ENCODE measurements at regions not wholly inside any gene's neighbourhood (a gene's known extent, or its start where the extent isn't known, plus 50 kb on each side); places are given as distances from the start of the nearest gene placed in this dataset.
"Not testable (repeated sequence)": the region's sequence is repeated elsewhere in the genome, so short reads cannot be mapped to it uniquely, and the experiment has no call there.

DNA sequence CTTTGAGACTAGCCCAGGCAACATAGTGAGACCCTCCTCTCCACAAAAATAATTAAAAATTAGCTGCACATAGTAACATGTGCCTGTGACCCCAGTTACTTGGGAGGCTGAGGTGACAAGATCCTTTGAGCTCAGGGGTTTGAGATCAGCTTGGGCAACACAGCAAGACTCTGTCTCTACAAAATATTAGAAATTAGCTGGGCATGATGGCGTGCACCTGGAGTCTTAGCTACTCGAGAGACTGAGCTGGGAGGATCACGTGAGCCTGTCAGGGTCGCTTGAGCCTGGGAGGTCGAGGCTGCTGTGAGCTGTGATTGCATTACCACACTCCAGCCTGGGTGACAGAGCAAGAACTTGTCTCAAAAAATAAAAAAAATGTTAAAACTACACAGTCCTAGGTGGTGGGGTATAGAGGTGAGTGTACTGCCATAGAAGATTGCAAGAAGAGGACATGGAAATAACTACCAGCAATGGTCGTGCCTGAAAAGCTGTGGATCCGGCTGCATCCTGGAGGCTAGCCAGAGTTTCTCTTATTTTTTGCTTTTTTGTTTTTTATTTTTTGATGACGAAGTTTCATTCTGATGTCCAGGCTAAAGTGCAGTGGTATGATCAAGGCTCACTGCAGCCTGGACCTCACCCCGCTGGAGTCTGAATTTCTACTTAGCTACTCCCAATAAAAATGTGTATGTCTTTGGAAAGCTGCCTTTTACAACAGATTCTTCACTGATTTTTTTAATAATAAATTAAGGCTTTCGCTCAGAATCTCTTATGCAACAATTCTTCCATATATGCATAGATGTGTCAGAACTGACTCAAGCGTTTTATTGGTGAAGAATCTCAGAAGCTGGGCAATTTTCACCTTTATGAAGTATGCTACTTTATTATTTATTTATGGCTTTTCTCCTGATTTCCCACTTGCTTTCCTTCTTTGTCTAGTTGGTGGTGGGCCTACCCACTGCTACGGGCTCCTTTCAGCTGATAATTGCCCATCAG, 393.8 kb downstream of the TSHZ3 start:
- no peak overlapping the region for H3K9ac ChIP-seq (ENCODE audit: insufficient read depth, low read length, poor library complexity, severe bottlenecking)
- H3K4me2 ChIP-seq (replicated peaks; ENCODE audit: extremely low read depth, low read length, poor library complexity, severe bottlenecking) = no peak overlapping the region
- no peaks in the 10 kb centered on the region for H4K20me1 ChIP-seq (ENCODE audit: insufficient read depth, low read length)
- no peaks in the 10 kb centered on the region for H3K9me3 ChIP-seq (replicated peaks in 1 of 2; ENCODE audit: control insufficient read depth in 1 of 2, insufficient read depth in 1 of 2, low read length in 2 of 2)
- Mint-ChIP-seq H3K4me1 (no peaks in the 10 kb centered on the region), H3K27me3 (ENCODE audit: low read depth in 3 of 3) (peaks cover 0 to 6% (median 3%) of the 10 kb centered on the region in 3 donors), H3K36me3 (no peaks in the 10 kb centered on the region), H3K4me3 (peak overlapping the region in 1 of 2 donors; percentile 32), H3K27ac (no peak overlapping the region), H3K9me3 (peaks cover 0 to 4% (median 2%) of the 10 kb centered on the region in 7 donors)
- no peak overlapping the region for H3K27ac ChIP-seq (ENCODE audit: low read depth in 1 of 2, low read length in 2 of 2)
- H2AFZ ChIP-seq (ENCODE audit: insufficient read depth, low read depth, low read length, poor library complexity, severe bottlenecking) = no peak overlapping the region
- H3K4me1 ChIP-seq (ENCODE audit: control insufficient read depth in 1 of 2, insufficient read depth in 2 of 2, low read length in 2 of 2) = no peaks in the 10 kb centered on the region
- intact Hi-C loops (cut with micrococcal nuclease) = no loop called here
- no peak for DNase-seq
- WGBS (ENCODE audit: insufficient coverage) = 98% methylated on average over 6 of the region's 12 CpGs
- H3K79me2 ChIP-seq (ENCODE audit: insufficient read depth, low read length) = no peaks in the 10 kb centered on the region
- H3K27me3 ChIP-seq (ENCODE audit: control insufficient read depth in 2 of 2, insufficient read depth in 2 of 2, low read length in 2 of 2) = peaks cover 0 to 3% of the 10 kb centered on the region in 2 donors
- no peaks in the 10 kb centered on the region for H3K36me3 ChIP-seq (replicated peaks in 1 of 2; ENCODE audit: control insufficient read depth in 1 of 2, insufficient read depth in 2 of 2, low read length in 2 of 2)
- H3K4me3 ChIP-seq (replicated peaks in 1 of 3; ENCODE audit: low read depth in 2 of 3, low read length in 3 of 3) = no peak overlapping the region
- TF ChIP-seq, protein P1, sequence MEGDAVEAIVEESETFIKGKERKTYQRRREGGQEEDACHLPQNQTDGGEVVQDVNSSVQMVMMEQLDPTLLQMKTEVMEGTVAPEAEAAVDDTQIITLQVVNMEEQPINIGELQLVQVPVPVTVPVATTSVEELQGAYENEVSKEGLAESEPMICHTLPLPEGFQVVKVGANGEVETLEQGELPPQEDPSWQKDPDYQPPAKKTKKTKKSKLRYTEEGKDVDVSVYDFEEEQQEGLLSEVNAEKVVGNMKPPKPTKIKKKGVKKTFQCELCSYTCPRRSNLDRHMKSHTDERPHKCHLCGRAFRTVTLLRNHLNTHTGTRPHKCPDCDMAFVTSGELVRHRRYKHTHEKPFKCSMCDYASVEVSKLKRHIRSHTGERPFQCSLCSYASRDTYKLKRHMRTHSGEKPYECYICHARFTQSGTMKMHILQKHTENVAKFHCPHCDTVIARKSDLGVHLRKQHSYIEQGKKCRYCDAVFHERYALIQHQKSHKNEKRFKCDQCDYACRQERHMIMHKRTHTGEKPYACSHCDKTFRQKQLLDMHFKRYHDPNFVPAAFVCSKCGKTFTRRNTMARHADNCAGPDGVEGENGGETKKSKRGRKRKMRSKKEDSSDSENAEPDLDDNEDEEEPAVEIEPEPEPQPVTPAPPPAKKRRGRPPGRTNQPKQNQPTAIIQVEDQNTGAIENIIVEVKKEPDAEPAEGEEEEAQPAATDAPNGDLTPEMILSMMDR (IDR thresholded peaks at IDR 0.05) = no peak

DNA sequence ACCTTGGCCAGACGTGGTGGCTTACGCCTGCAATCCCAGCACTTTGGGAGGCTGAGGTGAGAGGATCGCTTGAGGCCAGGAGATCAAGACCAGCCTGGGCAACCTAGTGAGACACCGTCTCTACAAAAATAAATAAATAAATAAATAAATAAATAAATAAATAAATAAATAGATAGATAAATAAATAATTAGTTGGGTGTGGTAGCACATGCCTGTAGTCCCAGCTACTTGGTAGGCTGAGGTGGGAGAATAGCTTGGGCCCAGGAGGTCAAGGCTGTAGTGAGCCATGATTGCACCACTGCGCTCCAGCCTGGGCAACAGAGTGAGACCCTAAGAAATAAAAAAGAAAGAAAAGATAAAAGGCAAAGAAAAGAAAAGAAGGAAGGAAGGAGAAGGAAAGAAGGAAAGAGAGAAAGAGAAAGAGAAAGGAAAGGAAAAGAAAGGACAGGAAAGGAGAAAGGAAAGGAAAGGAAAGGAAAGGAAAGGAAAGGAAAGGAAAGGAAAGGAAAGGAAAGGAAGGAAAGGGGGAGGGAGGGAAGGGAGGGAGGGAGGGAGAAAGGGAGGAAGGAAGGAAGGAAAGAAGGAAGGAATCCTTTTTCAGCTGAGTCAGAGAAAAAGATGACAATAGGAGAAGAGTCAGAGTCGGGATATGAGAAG, 404.8 kb downstream of the TSHZ3 start:
- intact Hi-C loops (cut with micrococcal nuclease); H3K9ac ChIP-seq (ENCODE audit: insufficient read depth, low read length, poor library complexity, severe bottlenecking): not testable (repeated sequence)

More for the DNA sequence above, 404.8 kb downstream of the TSHZ3 start:
- H3K9me3 ChIP-seq (replicated peaks in 1 of 2; ENCODE audit: control insufficient read depth in 1 of 2, insufficient read depth in 1 of 2, low read length in 2 of 2); H3K27me3 ChIP-seq (ENCODE audit: control insufficient read depth in 2 of 2, insufficient read depth in 2 of 2, low read length in 2 of 2); H3K36me3 Mint-ChIP-seq; H3K9me3 Mint-ChIP-seq; H3K4me1 ChIP-seq (ENCODE audit: control insufficient read depth in 1 of 2, insufficient read depth in 2 of 2, low read length in 2 of 2); H2AFZ ChIP-seq (ENCODE audit: insufficient read depth, low read depth, low read length, poor library complexity, severe bottlenecking); H3K27ac ChIP-seq (ENCODE audit: low read depth in 1 of 2, low read length in 2 of 2); H3K4me2 ChIP-seq (replicated peaks; ENCODE audit: extremely low read depth, low read length, poor library complexity, severe bottlenecking); H3K27ac Mint-ChIP-seq; H3K79me2 ChIP-seq (ENCODE audit: insufficient read depth, low read length); DNase-seq; H3K36me3 ChIP-seq (replicated peaks in 1 of 2; ENCODE audit: control insufficient read depth in 1 of 2, insufficient read depth in 2 of 2, low read length in 2 of 2); H4K20me1 ChIP-seq (ENCODE audit: insufficient read depth, low read length); H3K27me3 Mint-ChIP-seq (ENCODE audit: low read depth in 3 of 3); H3K4me3 ChIP-seq (replicated peaks in 1 of 3; ENCODE audit: low read depth in 2 of 3, low read length in 3 of 3); H3K4me3 Mint-ChIP-seq; H3K4me1 Mint-ChIP-seq: not testable (repeated sequence)
- 84% methylated on average over 4 of the region's 6 CpGs for WGBS (ENCODE audit: insufficient coverage)
